Right lobe of liver (tissue), 6 donors: ENCODE measurements at regions not wholly inside any gene's neighbourhood (a gene's known extent, or its start where the extent isn't known, plus 50 kb on each side); places are given as distances from the start of the nearest gene placed in this dataset.

Experiments used
- ATAC-seq, 4 donors: fragments of 200-7000 bp; cut with Tn5 transposase; one replicate each; pipeline ENCODE4 v1.9.1; 2020; ENCODE audit warnings: mild to moderate bottlenecking in 4 of 4, moderate library complexity in 4 of 4
- DNase-seq, 3 donors: peaks; one replicate each; pipeline ENCODE4 v3.0.0-alpha.2; 2020
- H3K27ac ChIP-seq, 3 donors: fragments of 200-600 bp; one replicate each; pipeline ENCODE4 v1.8.0; 2022
- H3K27me3 ChIP-seq, 2 donors: fragments of 200-600 bp; one replicate each; pipeline ENCODE4 v1.8.0; 2022
- H3K36me3 ChIP-seq, 4 donors: fragments of 200-600 bp; sonication (generic) in 1 of 4; one replicate each; pipeline versions ENCODE4 v1.5.1 to v1.8.0; 2017 to 2022; ENCODE audit warnings: control low read depth in 1 of 4
- H3K4me1 ChIP-seq, 4 donors: fragments of 200-600 bp; sonication (generic) in 1 of 4; one replicate each; pipeline versions ENCODE4 v1.5.1 to v1.8.0; 2017 to 2022; ENCODE audit warnings: control low read depth in 1 of 4
- H3K4me3 ChIP-seq, 3 donors: fragments of 200-600 bp; one replicate each; pipeline ENCODE4 v1.8.0; 2022
- H3K9me3 ChIP-seq, 4 donors: fragments of 200-600 bp; sonication (generic) in 1 of 4; one replicate each; pipeline versions ENCODE4 v1.5.1 to v1.8.0; 2017 to 2022; ENCODE audit warnings: control low read depth in 1 of 4
- POLR2A ChIP-seq: fragments of 450-650 bp; IDR thresholded peaks from one replicate; pipeline ENCODE4 v1.6.1; 2017; ENCODE audit warnings: antibody characterized with exemption, mild to moderate bottlenecking
- WGBS: methylation state at CpG from one replicate; pipeline ENCODE4 v1.1.6; 2018; ENCODE audit warnings: low coverage, low lambda C conversion rate; ENCODE audit not compliant: insufficient coverage; ENCODE audit errors: missing lambda C conversion rate; 5-methylcytosine and 5-hydroxymethylcytosine counted together
- intact Hi-C, 2 donors: fragments of 100-400 bp; cut with DNase I; formaldehyde crosslinking; loops; one replicate each; pipeline versions ENCODE4 v1.11.2 to v1.14.1; 2022
- TF ChIP-seq, protein P1 (sequence below), 4 donors: fragments of 200-600 bp in 3 of 4; fragments of 450-650 bp in 1 of 4; IDR thresholded peaks; one replicate each; pipeline versions ENCODE4 v1.5.1 to v1.8.0; 2016 to 2022; ENCODE audit warnings: antibody characterized with exemption in 4 of 4, mild to moderate bottlenecking in 2 of 4
- donor health status: DM: no; HTN: yes; CAD: no.
- donor health status: DM: no; HTN: no; CAD: no.
- donor health status: DM: no; HTN: no; CAD: no.
- donor health status: DM: no; HTN: yes; CAD: no.
- donor health status: DM: no; HTN: yes; CAD: no.

DNA sequence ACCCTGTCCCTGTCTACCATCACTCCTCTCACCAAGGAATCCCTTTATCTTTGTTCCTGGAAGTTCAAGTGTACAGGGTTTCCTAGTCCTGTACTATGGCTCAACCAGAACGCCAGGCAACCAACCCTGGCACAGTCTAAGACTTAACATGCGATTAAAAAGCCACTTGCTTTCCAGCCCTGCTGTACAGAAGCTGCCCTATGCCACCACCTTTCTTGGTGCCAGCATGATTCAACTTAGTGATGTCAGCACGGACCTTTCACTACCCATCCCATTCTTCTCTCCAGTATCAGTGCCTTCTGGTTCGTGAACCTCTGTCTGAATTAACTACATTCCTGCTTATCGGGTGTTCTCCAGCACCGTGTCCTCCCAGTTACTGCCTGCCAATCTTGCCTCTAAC lies 151.1 kb downstream of the KLF12 start:
- whole genome bisulfite sequencing = 72% methylated on average over 3 of the region's 6 CpGs
- intact Hi-C loops = no loop called here

DNA sequence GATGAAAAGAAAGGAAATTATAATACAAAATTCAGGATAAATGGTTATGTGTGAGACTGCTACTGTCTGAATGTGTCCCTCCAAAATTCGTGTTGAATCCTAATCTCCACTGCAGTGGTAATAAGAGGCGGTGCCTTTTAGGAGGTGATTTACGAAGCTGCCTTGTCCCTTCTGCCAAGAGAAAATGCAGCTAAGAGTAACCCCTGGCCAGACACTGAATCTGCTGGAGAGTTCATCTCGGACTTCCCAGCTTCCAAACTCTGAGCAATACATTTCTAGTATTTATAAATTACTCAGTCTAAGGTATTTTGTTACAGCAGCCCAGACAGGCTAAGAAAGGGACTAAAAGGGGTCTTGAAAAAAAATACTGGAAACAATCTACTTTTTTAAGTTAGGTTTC lies 152.6 kb downstream of the KLF12 start:
- Histone ChIP-seq H3K4me3 (no peak overlapping the region), H3K9me3 (no peaks in the 10 kb centered on the region), H3K36me3 (no peaks in the 10 kb centered on the region), H3K27me3 (no peaks in the 10 kb centered on the region), H3K27ac (no peak overlapping the region), H3K4me1 (no peaks in the 10 kb centered on the region)
- WGBS = 58% methylated on average over 4 of the region's 4 CpGs
- intact Hi-C loops = no loop called here
- no peak for TF ChIP-seq POLR2A
- TF ChIP-seq, protein P1, sequence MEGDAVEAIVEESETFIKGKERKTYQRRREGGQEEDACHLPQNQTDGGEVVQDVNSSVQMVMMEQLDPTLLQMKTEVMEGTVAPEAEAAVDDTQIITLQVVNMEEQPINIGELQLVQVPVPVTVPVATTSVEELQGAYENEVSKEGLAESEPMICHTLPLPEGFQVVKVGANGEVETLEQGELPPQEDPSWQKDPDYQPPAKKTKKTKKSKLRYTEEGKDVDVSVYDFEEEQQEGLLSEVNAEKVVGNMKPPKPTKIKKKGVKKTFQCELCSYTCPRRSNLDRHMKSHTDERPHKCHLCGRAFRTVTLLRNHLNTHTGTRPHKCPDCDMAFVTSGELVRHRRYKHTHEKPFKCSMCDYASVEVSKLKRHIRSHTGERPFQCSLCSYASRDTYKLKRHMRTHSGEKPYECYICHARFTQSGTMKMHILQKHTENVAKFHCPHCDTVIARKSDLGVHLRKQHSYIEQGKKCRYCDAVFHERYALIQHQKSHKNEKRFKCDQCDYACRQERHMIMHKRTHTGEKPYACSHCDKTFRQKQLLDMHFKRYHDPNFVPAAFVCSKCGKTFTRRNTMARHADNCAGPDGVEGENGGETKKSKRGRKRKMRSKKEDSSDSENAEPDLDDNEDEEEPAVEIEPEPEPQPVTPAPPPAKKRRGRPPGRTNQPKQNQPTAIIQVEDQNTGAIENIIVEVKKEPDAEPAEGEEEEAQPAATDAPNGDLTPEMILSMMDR (IDR thresholded peaks at IDR 0.05) = no peak
- ATAC-seq (peak in 2 of 4 donors; percentile 53 to 55), DNase-seq (no peak)

More for the DNA sequence above, 151.1 kb downstream of the KLF12 start:
- no peak overlapping the region for H3K27ac ChIP-seq
- no peak for TF ChIP-seq POLR2A
- TF ChIP-seq, protein P1 (IDR thresholded peaks at IDR 0.05) = no peak
- H3K27me3 ChIP-seq = no peaks in the 10 kb centered on the region
- no peaks in the 10 kb centered on the region for H3K36me3 ChIP-seq
- ATAC-seq (peak in 3 of 4 donors; percentile 22 to 23 (median 22)), DNase-seq (no peak)
- H3K4me1 ChIP-seq = no peaks in the 10 kb centered on the region
- H3K9me3 ChIP-seq = no peaks in the 10 kb centered on the region
- H3K4me3 ChIP-seq = no peak overlapping the region

DNA sequence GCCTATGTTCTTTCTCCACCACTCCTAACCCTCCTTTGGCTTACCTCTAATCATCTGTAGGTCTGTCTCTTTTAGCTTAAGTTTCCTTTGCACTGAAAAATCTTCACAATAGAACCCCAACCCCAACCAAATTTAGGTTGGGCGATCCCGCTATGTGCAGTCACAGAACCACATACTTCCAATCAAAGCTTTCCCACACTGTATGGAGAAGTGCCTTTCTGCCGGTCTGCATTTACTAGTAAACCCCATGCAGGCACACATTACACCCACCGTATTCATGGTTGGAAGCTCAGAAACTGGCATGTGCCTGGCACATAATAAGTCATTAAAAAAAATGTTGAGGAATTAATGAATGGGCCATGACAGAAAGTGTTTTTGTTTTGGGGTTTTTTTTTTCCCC lies 158.4 kb downstream of the KLF12 start:
- H3K4me1 ChIP-seq = peaks cover 0 to 8% (median 4%) of the 10 kb centered on the region in 4 donors
- TF ChIP-seq, protein P1 (IDR thresholded peaks at IDR 0.05) = no peak
- no peak for TF ChIP-seq POLR2A
- no peaks in the 10 kb centered on the region for H3K27me3 ChIP-seq
- 98% methylated on average over 4 of the region's 4 CpGs for WGBS
- no peak overlapping the region for H3K27ac ChIP-seq
- DNase-seq (no peak), ATAC-seq (no peak)
- no peaks in the 10 kb centered on the region for H3K9me3 ChIP-seq
- H3K4me3 ChIP-seq = no peak overlapping the region
- H3K36me3 ChIP-seq = no peaks in the 10 kb centered on the region
- intact Hi-C loops = no loop called here

DNA sequence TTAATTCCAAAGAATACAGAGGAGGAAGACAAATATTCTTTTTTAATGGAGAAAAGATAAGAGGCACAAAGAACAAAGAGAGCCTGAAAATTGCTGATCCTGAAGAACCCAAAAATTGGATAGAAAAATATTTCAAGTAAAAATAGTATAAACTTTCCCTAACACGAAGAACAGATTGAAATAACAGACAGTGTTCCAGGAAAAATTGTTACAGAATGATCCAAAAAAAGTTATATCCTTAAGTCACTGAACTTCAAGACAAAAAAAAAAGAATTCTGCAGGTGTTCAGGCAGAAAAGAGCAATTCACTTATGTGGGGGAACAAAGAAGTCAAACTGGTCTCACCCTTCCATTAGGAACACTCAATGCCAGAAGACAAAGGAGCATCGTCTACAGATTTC lies 160.2 kb downstream of the KLF12 start:
- TF ChIP-seq, protein P1 (IDR thresholded peaks at IDR 0.05) = no peak
- no peak for TF ChIP-seq POLR2A
- DNase-seq = no peak
- peaks cover 0 to 13% (median 4%) of the 10 kb centered on the region in 4 donors for H3K4me1 ChIP-seq
- no peaks in the 10 kb centered on the region for H3K9me3 ChIP-seq
- ATAC-seq = no peak
- intact Hi-C loops = no loop called here
- no peak overlapping the region for H3K27ac ChIP-seq
- WGBS = 69% methylated on average over 2 of the region's 2 CpGs
- no peaks in the 10 kb centered on the region for H3K27me3 ChIP-seq
- H3K36me3 ChIP-seq = no peaks in the 10 kb centered on the region
- no peak overlapping the region for H3K4me3 ChIP-seq

DNA sequence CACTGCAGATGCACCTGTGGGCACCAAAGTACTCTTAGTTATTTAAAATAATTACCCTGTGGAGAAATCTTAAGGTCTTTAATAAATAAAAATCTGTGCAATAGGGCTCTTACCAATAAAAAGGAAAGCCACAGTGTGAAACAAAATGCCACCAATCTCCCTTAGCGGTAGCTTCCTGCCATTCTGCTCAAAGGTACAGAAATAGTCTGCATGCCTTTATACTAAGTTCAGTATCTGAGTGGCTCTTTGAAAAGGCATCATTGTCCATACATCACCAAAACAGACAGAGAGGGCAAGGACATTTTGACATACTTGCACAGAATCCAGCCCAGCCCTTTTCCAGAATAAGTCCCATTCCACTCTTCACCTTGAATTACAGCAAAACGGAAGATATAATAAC lies 161.0 kb downstream of the KLF12 start:
- intact Hi-C loops = no loop called here
- ATAC-seq (peak in 1 of 4 donors; percentile 10), DNase-seq (no peak)
- Histone ChIP-seq H3K36me3 (no peaks in the 10 kb centered on the region), H3K27me3 (no peaks in the 10 kb centered on the region), H3K4me3 (no peak overlapping the region), H3K9me3 (no peaks in the 10 kb centered on the region), H3K4me1 (peaks cover 0 to 13% (median 4%) of the 10 kb centered on the region in 4 donors), H3K27ac (no peak overlapping the region)
- TF ChIP-seq, protein P1 (IDR thresholded peaks at IDR 0.05) = no peak
- TF ChIP-seq POLR2A = no peak
- WGBS = 82% methylated on average over 2 of the region's 2 CpGs
